ENCODE measurements at regions not wholly inside any gene's neighbourhood (a gene's known extent, or its start where the extent isn't known, plus 50 kb on each side); places are given as distances from the start of the nearest gene placed in this dataset.

- no peaks in the 10 kb centered on the region for H3K4me1 ChIP-seq (ENCODE audit: insufficient read depth, poor library complexity, severe bottlenecking)
- H3K27me3 ChIP-seq (ENCODE audit: insufficient read depth, poor library complexity, severe bottlenecking): no peaks in the 10 kb centered on the region
- no peaks in the 10 kb centered on the region for H3K36me3 ChIP-seq (ENCODE audit: low read depth)
- no peak overlapping the region for H3K4me3 ChIP-seq (ENCODE audit: severe bottlenecking)
- no peak for ATAC-seq (ENCODE audit: low read depth)
- H3K9me3 ChIP-seq (ENCODE audit: severe bottlenecking): no peaks in the 10 kb centered on the region
- TF ChIP-seq CTCF (IDR thresholded peaks at IDR 0.05; ENCODE audit: poor library complexity, severe bottlenecking): no peak
- no peak overlapping the region for H3K27ac ChIP-seq (ENCODE audit: poor library complexity, severe bottlenecking)
- no peak for DNase-seq (ENCODE audit: low spot score)
Observed at GRCh38 chr1:88404582-88404981, 279.5 kb upstream of the PKN2 start.

GRCh38 chr1:88407248-88407647, 276.8 kb upstream of the PKN2 start:
- DNase-seq (ENCODE audit: low spot score) (no peak), ATAC-seq (ENCODE audit: low read depth) (no peak)
- Histone ChIP-seq H3K4me1 (ENCODE audit: insufficient read depth, poor library complexity, severe bottlenecking) (no peaks in the 10 kb centered on the region), H3K27me3 (ENCODE audit: insufficient read depth, poor library complexity, severe bottlenecking) (no peaks in the 10 kb centered on the region), H3K4me3 (ENCODE audit: severe bottlenecking) (no peak overlapping the region), H3K36me3 (ENCODE audit: low read depth) (no peaks in the 10 kb centered on the region), H3K9me3 (ENCODE audit: severe bottlenecking) (no peaks in the 10 kb centered on the region), H3K27ac (ENCODE audit: poor library complexity, severe bottlenecking) (no peak overlapping the region)
- no peak for TF ChIP-seq CTCF (IDR thresholded peaks at IDR 0.05; ENCODE audit: poor library complexity, severe bottlenecking)

- no peak for TF ChIP-seq CTCF (IDR thresholded peaks at IDR 0.05; ENCODE audit: poor library complexity, severe bottlenecking)
- Histone ChIP-seq H3K27me3 (ENCODE audit: insufficient read depth, poor library complexity, severe bottlenecking) (no peaks in the 10 kb centered on the region), H3K27ac (ENCODE audit: poor library complexity, severe bottlenecking) (no peak overlapping the region), H3K9me3 (ENCODE audit: severe bottlenecking) (no peaks in the 10 kb centered on the region), H3K4me3 (ENCODE audit: severe bottlenecking) (no peak overlapping the region), H3K36me3 (ENCODE audit: low read depth) (no peaks in the 10 kb centered on the region), H3K4me1 (ENCODE audit: insufficient read depth, poor library complexity, severe bottlenecking) (no peaks in the 10 kb centered on the region)
- DNase-seq (ENCODE audit: low spot score) (no peak), ATAC-seq (ENCODE audit: low read depth) (no peak)
Observed at GRCh38 chr1:88421997-88422396, 262.1 kb upstream of the PKN2 start.

GRCh38 chr1:88433556-88433955, 250.5 kb upstream of the PKN2 start:
- ATAC-seq (ENCODE audit: low read depth) (0 out of 3 replicates have a peak, but pooled peaks have one; percentile 29), DNase-seq (ENCODE audit: low spot score) (no peak)
- TF ChIP-seq CTCF (IDR thresholded peaks at IDR 0.05; ENCODE audit: poor library complexity, severe bottlenecking): no peak
- H3K27ac ChIP-seq (ENCODE audit: poor library complexity, severe bottlenecking): no peak overlapping the region
- no peak overlapping the region for H3K4me3 ChIP-seq (ENCODE audit: severe bottlenecking)
- peaks cover 1% of the 10 kb centered on the region for H3K9me3 ChIP-seq (ENCODE audit: severe bottlenecking)
- no peaks in the 10 kb centered on the region for H3K27me3 ChIP-seq (ENCODE audit: insufficient read depth, poor library complexity, severe bottlenecking)
- no peaks in the 10 kb centered on the region for H3K4me1 ChIP-seq (ENCODE audit: insufficient read depth, poor library complexity, severe bottlenecking)
- H3K36me3 ChIP-seq (ENCODE audit: low read depth): no peaks in the 10 kb centered on the region

GRCh38 chr1:88434836-88435235, 249.2 kb upstream of the PKN2 start:
- no peak for ATAC-seq (ENCODE audit: low read depth)
- no peak for TF ChIP-seq CTCF (IDR thresholded peaks at IDR 0.05; ENCODE audit: poor library complexity, severe bottlenecking)
- Histone ChIP-seq H3K4me1 (ENCODE audit: insufficient read depth, poor library complexity, severe bottlenecking) (no peaks in the 10 kb centered on the region), H3K4me3 (ENCODE audit: severe bottlenecking) (no peak overlapping the region), H3K9me3 (ENCODE audit: severe bottlenecking) (peaks cover 1% of the 10 kb centered on the region), H3K27ac (ENCODE audit: poor library complexity, severe bottlenecking) (no peak overlapping the region), H3K27me3 (ENCODE audit: insufficient read depth, poor library complexity, severe bottlenecking) (no peaks in the 10 kb centered on the region), H3K36me3 (ENCODE audit: low read depth) (no peaks in the 10 kb centered on the region)
- no peak for DNase-seq (ENCODE audit: low spot score)

Data from RWPE2 (cell line).